PC-9 (cell line): ENCODE measurements at regions not wholly inside any gene's neighbourhood (a gene's known extent, or its start where the extent isn't known, plus 50 kb on each side); places are given as distances from the start of the nearest gene placed in this dataset.

Experiments
- BruUV-seq: library from RNA; stranded (reverse); fragments of 400-500 nt; replicated peaks from 2 replicates; lab custom pipeline; 2021; lab: Mats Ljungman, UMichigan
- CTCF ChIA-PET: fragments of 300-600 bp; sonication (Branson Sonifier 250); formaldehyde crosslinking; loops from one replicate; lab custom pipeline; 2022; ENCODE audit warnings: antibody characterized with exemption; lab: Charles Lee
- POLR2A ChIA-PET: fragments of 300-600 bp; sonication (Branson Sonifier 250); formaldehyde crosslinking; loops from one replicate; lab custom pipeline; 2022; ENCODE audit warnings: antibody characterized with exemption; ENCODE audit not compliant: unreplicated experiment; lab: Charles Lee
- DNase-seq, 2 experiments: peaks; one replicate each; pipeline versions ENCODE4 v3.0.0 to v3.0.0-alpha.2; 2015 to 2022; ENCODE audit warnings: mixed read lengths in 1 of 2
- H2AFZ ChIP-seq: fragments of 200-600 bp; sonication (generic); 2 replicates; pipeline ENCODE4 v1.8.1; 2017; ENCODE audit warnings: antibody characterized with exemption
- H3F3A ChIP-seq: fragments of 200-600 bp; sonication (generic); 2 replicates; pipeline ENCODE4 v1.8.1; 2017; ENCODE audit warnings: antibody characterized with exemption, mild to moderate bottlenecking, low read depth; ENCODE audit not compliant: insufficient read depth
- H3K27ac ChIP-seq: fragments of 200-600 bp; sonication (generic); 2 replicates; pipeline ENCODE4 v1.6.1; 2016; ENCODE audit warnings: mixed run types
- H3K27me3 ChIP-seq: fragments of 200-600 bp; sonication (generic); 2 replicates; pipeline ENCODE4 v1.6.1; 2016; ENCODE audit warnings: low read depth, mixed run types; ENCODE audit not compliant: insufficient read depth
- H3K36me3 ChIP-seq: fragments of 200-600 bp; sonication (generic); 2 replicates; pipeline ENCODE4 v1.6.1; 2016; ENCODE audit warnings: low read depth, mixed run types
- H3K4me1 ChIP-seq: fragments of 200-600 bp; sonication (generic); replicated peaks from 2 replicates; pipeline ENCODE4 v1.6.1; 2016; ENCODE audit warnings: mixed run types; ENCODE audit not compliant: insufficient read depth
- H3K4me2 ChIP-seq: fragments of 200-600 bp; sonication (generic); 2 replicates; pipeline ENCODE4 v1.6.1; 2017; ENCODE audit warnings: mixed run types
- H3K4me3 ChIP-seq: fragments of 200-600 bp; sonication (generic); 2 replicates; pipeline ENCODE4 v1.6.1; 2016; ENCODE audit warnings: mixed run types
- H3K79me2 ChIP-seq: fragments of 200-600 bp; sonication (generic); 2 replicates; pipeline ENCODE4 v1.6.1; 2017; ENCODE audit warnings: low read depth, mixed run types
- H3K9me2 ChIP-seq: fragments of 200-600 bp; sonication (generic); 2 replicates; pipeline ENCODE4 v1.8.1; 2017; ENCODE audit warnings: mild to moderate bottlenecking; ENCODE audit not compliant: insufficient read depth
- H3K9me3 ChIP-seq: fragments of 200-600 bp; sonication (generic); 2 replicates; pipeline ENCODE4 v1.8.1; 2016; ENCODE audit warnings: low read depth; ENCODE audit not compliant: insufficient read depth
- H4K20me1 ChIP-seq: fragments of 200-600 bp; sonication (generic); 2 replicates; pipeline ENCODE4 v1.8.1; 2017; ENCODE audit not compliant: insufficient read depth
- CTCF ChIP-seq: fragments of 200-600 bp; sonication (generic); conservative IDR thresholded peaks from 2 replicates; pipeline ENCODE4 v1.6.1; 2017; ENCODE audit warnings: mixed run types, antibody characterized with exemption, mild to moderate bottlenecking, moderate library complexity
- EZH2 ChIP-seq: fragments of 200-600 bp; sonication (generic); IDR thresholded peaks from 2 replicates; pipeline ENCODE4 v1.8.0; 2017; ENCODE audit warnings: antibody characterized with exemption, low read depth
- intact Hi-C: fragments of 100-400 bp; cut with micrococcal nuclease; formaldehyde crosslinking; loops from one replicate; pipeline ENCODE4 v1.10.0; 2022; ENCODE audit not compliant: unreplicated experiment

GRCh38 chr3:30314757-30315325 lies 291.6 kb upstream of the TGFBR2 start:
- Histone ChIP-seq H3K4me1 (no peaks in the 10 kb centered on the region), H2AFZ (no peak overlapping the region), H3F3A (no peaks in the 10 kb centered on the region), H3K36me3 (no peaks in the 10 kb centered on the region), H3K4me3 (no peak overlapping the region), H4K20me1 (no peaks in the 10 kb centered on the region), H3K27me3 (no peaks in the 10 kb centered on the region), H3K9me2 (no peaks in the 10 kb centered on the region), H3K4me2 (no peak overlapping the region), H3K9me3 (no peaks in the 10 kb centered on the region), H3K79me2 (no peaks in the 10 kb centered on the region), H3K27ac (no peak overlapping the region)
- BruUV-seq: no TSS peak
- no peak for DNase-seq
- no peak for TF ChIP-seq EZH2
- no peak for TF ChIP-seq CTCF
- intact Hi-C loops: no loop called here
- POLR2A ChIA-PET: no interaction called here
- CTCF ChIA-PET: no interaction called here

GRCh38 chr3:30315447-30315846 lies 291.0 kb upstream of the TGFBR2 start:
- BruUV-seq: no TSS peak
- DNase-seq: no peak
- H3K4me3 ChIP-seq: no peak overlapping the region
- H2AFZ ChIP-seq: no peak overlapping the region
- no peak for TF ChIP-seq EZH2
- no peak for TF ChIP-seq CTCF
- H3K4me2 ChIP-seq: no peak overlapping the region
- intact Hi-C loops: no loop called here
- POLR2A ChIA-PET: no interaction called here
- no peak overlapping the region for H3K27ac ChIP-seq
- no peaks in the 10 kb centered on the region for H3K79me2 ChIP-seq
- H3K9me3 ChIP-seq: no peaks in the 10 kb centered on the region
- no peaks in the 10 kb centered on the region for H3F3A ChIP-seq
- no peaks in the 10 kb centered on the region for H3K4me1 ChIP-seq
- H3K27me3 ChIP-seq: no peaks in the 10 kb centered on the region
- CTCF ChIA-PET: no interaction called here
- H4K20me1 ChIP-seq: no peaks in the 10 kb centered on the region
- H3K36me3 ChIP-seq: no peaks in the 10 kb centered on the region
- H3K9me2 ChIP-seq: no peaks in the 10 kb centered on the region

GRCh38 chr3:30317561-30317960 lies 288.8 kb upstream of the TGFBR2 start:
- TF ChIP-seq CTCF (no peak), EZH2 (no peak)
- CTCF ChIA-PET: no interaction called here
- Histone ChIP-seq H3K4me3 (no peak overlapping the region), H3K4me2 (no peak overlapping the region), H2AFZ (no peak overlapping the region), H3K79me2 (no peaks in the 10 kb centered on the region), H4K20me1 (no peaks in the 10 kb centered on the region), H3K27me3 (no peaks in the 10 kb centered on the region), H3K27ac (no peak overlapping the region), H3K4me1 (no peaks in the 10 kb centered on the region), H3K36me3 (no peaks in the 10 kb centered on the region), H3K9me3 (no peaks in the 10 kb centered on the region), H3F3A (no peaks in the 10 kb centered on the region), H3K9me2 (no peaks in the 10 kb centered on the region)
- DNase-seq: no peak
- intact Hi-C loops: no loop called here
- POLR2A ChIA-PET: no interaction called here
- BruUV-seq: no TSS peak
